D721Med (cell line): ENCODE measurements at regions not wholly inside any gene's neighbourhood (a gene's known extent, or its start where the extent isn't known, plus 50 kb on each side); places are given as distances from the start of the nearest gene placed in this dataset.
A peak's percentile ranks its signal among the peaks of the same experiment; 100 is the strongest.
"Not testable (repeated sequence)": the region's sequence is repeated elsewhere in the genome, so short reads cannot be mapped to it uniquely, and the experiment has no call there.

Experiments used
- DNase-seq: peaks from one replicate; pipeline ENCODE4 v3.0.0; 2011; ENCODE audit warnings: low spot score; ENCODE audit not compliant: insufficient read length
- FAIRE-seq: peaks from 2 replicates; lab custom pipeline; 2011; peaks lifted over from hg19 to GRCh38; lab: Jason Lieb, UNC
- CTCF ChIP-seq: IDR thresholded peaks from 2 replicates; pipeline ENCODE4 v1.5.1; 2012; ENCODE audit warnings: mild to moderate bottlenecking, control low read depth; ENCODE audit not compliant: insufficient read depth; ENCODE audit errors: missing control alignments

DNA sequence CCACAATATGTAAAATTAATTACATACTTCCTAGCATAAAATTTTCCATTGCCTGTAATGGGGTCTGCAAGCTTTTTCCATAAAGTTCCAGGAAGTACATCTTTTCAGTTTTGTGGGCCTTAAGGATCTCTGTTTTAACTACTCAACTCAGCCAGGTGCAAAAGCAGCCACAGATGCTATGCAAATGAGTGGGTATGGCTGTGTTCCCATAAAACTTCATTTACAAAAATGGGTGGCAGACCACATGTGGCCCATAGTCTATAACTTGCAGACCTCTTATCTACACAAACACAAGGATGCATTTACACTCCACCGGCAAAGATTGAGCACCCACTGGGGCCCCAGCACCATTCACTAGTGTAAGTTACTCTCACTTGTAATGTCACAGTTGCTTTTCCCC is 123.1 kb downstream of the ARHGAP11B start:
- not testable (repeated sequence) for FAIRE-seq, DNase-seq

DNA sequence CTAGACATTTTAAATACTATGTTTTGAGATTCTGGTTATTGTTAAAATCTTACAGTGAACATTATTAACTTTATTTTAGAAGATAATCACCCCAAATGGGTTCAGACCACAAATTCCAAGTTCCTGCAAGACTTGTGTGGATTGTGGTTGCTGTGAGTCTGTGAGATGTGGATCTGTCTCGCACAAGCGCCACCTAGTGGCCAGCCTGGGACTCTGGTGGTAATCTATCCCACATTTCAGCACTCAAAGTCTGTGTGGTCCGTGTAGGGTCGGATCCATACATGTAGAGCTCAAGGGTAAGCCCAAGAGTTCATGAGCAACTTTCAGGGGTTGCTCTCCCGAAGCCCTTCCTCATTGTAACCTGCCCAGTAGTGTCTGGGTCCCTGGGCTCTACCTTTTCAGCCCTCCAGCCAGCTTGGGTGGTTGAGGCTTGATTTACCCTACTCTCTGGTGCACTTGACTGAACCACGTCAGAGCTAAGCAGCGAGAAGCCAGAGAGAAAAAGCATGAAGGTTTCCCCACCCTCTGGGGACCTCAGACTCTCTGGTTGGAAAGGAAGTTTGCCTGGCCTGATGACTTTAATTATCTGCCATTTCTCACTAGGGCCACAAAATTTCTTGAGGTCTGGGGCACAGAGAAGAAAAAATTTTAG is 129.2 kb downstream of the ARHGAP11B start:
- FAIRE-seq: peak; percentile 80
- peak; percentile 43 for TF ChIP-seq CTCF
- not testable (repeated sequence) for DNase-seq

- DNase-seq, FAIRE-seq: not testable (repeated sequence)
Measured at GRCh38 chr15:30760633-30761032, 134.7 kb downstream of the ARHGAP11B start.

- FAIRE-seq: not testable (repeated sequence)
Measured at GRCh38 chr15:30761365-30761764, 135.4 kb downstream of the ARHGAP11B start.

GRCh38 chr15:30769390-30770124 is 134.2 kb upstream of the FAN1 start:
- DNase-seq, FAIRE-seq: not testable (repeated sequence)

More at GRCh38 chr15:30761365-30761764, 135.4 kb downstream of the ARHGAP11B start:
- DNase-seq: not testable (repeated sequence)

- DNase-seq: no peak
- no peak for TF ChIP-seq CTCF
- FAIRE-seq: no peak
Measured at GRCh38 chr15:30770759-30771158, 133.0 kb upstream of the FAN1 start.

- no peak for DNase-seq
Measured at GRCh38 chr15:30783019-30783418, 120.7 kb upstream of the FAN1 start.

DNA sequence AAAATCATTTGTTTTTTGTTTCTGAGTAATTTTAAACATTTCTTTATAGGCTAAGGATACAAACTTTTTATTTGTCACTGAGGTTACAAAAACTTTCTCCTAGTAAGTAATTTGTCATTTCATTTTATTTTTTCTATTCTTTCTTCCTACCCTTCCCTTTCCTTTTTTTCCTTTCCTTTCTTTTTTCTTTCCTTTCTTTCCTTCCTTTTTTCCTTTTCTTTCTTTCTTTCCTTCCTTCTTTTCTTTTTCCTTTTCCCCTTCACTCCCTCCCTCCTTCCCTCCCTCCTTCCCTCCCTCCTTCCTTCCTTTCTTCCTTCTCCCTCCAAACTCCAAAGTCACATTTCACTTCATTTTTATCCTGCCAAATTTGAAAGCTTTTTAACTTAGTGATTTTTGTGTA is 115.1 kb upstream of the FAN1 start:
- TF ChIP-seq CTCF: no peak
- DNase-seq: no peak
- FAIRE-seq: no peak

More at GRCh38 chr15:30783019-30783418, 120.7 kb upstream of the FAN1 start:
- TF ChIP-seq CTCF: no peak
- FAIRE-seq: no peak

GRCh38 chr15:30791239-30792175 is 112.2 kb upstream of the FAN1 start:
- DNase-seq: no peak
- no peak for FAIRE-seq
- TF ChIP-seq CTCF: no peak

GRCh38 chr15:30792843-30793242 is 110.9 kb upstream of the FAN1 start:
- FAIRE-seq, DNase-seq: not testable (repeated sequence)
